ENCODE measurements at regions not wholly inside any gene's neighbourhood (a gene's known extent, or its start where the extent isn't known, plus 50 kb on each side); places are given as distances from the start of the nearest gene placed in this dataset.
"Not testable (repeated sequence)": the region's sequence is repeated elsewhere in the genome, so short reads cannot be mapped to it uniquely, and the experiment has no call there.

GRCh38 chr2:100745604-100746003 is 74.3 kb upstream of the NPAS2 start:
- Histone ChIP-seq H3K27ac (no peak overlapping the region), H3K9ac (ENCODE audit: low read depth in 2 of 2, low read length in 2 of 2) (no peak overlapping the region), H3K4me3 (no peak overlapping the region), H3K9me3 (no peaks in the 10 kb centered on the region), H3K27me3 (no peaks in the 10 kb centered on the region), H3K36me3 (no peaks in the 10 kb centered on the region), H3K4me1 (no peaks in the 10 kb centered on the region)
- no peak for TF ChIP-seq CTCF (IDR thresholded peaks at IDR 0.05)
- intact Hi-C loops (cut with DNase I) = no loop called here
- no peak for DNase-seq

- no peak overlapping the region for H3K4me3 ChIP-seq
- no peak overlapping the region for H3K27ac ChIP-seq
- no peaks in the 10 kb centered on the region for H3K36me3 ChIP-seq
- no peaks in the 10 kb centered on the region for H3K9me3 ChIP-seq
- DNase-seq = no peak
- H3K4me1 ChIP-seq = no peaks in the 10 kb centered on the region
- H3K9ac ChIP-seq (ENCODE audit: low read depth in 2 of 2, low read length in 2 of 2) = no peak overlapping the region
- no peaks in the 10 kb centered on the region for H3K27me3 ChIP-seq
- intact Hi-C loops (cut with DNase I) = no loop called here
- TF ChIP-seq CTCF (IDR thresholded peaks at IDR 0.05) = no peak
Measured at GRCh38 chr2:100747551-100747950, 72.4 kb upstream of the NPAS2 start.

- no peak for DNase-seq
- intact Hi-C loops (cut with DNase I) = no loop called here
- TF ChIP-seq CTCF (IDR thresholded peaks at IDR 0.05) = no peak
- Histone ChIP-seq H3K27ac (no peak overlapping the region), H3K4me3 (no peak overlapping the region), H3K9ac (ENCODE audit: low read depth in 2 of 2, low read length in 2 of 2) (no peak overlapping the region), H3K9me3 (no peaks in the 10 kb centered on the region), H3K27me3 (no peaks in the 10 kb centered on the region), H3K4me1 (no peaks in the 10 kb centered on the region), H3K36me3 (no peaks in the 10 kb centered on the region)
Measured at GRCh38 chr2:100747996-100748615, 71.8 kb upstream of the NPAS2 start.

- DNase-seq = no peak
- Histone ChIP-seq H3K27ac (no peak overlapping the region), H3K27me3 (no peaks in the 10 kb centered on the region), H3K36me3 (no peaks in the 10 kb centered on the region), H3K9ac (ENCODE audit: low read depth in 2 of 2, low read length in 2 of 2) (no peak overlapping the region), H3K4me1 (no peaks in the 10 kb centered on the region), H3K4me3 (no peak overlapping the region), H3K9me3 (no peaks in the 10 kb centered on the region)
- intact Hi-C loops (cut with DNase I) = no loop called here
- TF ChIP-seq CTCF (IDR thresholded peaks at IDR 0.05) = no peak
Measured at GRCh38 chr2:100748673-100749072, 71.3 kb upstream of the NPAS2 start.

GRCh38 chr2:100749771-100750542 is 70.0 kb upstream of the NPAS2 start:
- no peaks in the 10 kb centered on the region for H3K4me1 ChIP-seq
- TF ChIP-seq CTCF (IDR thresholded peaks at IDR 0.05) = no peak
- H3K27ac ChIP-seq = no peak overlapping the region
- intact Hi-C loops (cut with DNase I) = no loop called here
- no peak for DNase-seq
- H3K9me3 ChIP-seq = no peaks in the 10 kb centered on the region
- no peaks in the 10 kb centered on the region for H3K36me3 ChIP-seq
- no peak overlapping the region for H3K9ac ChIP-seq (ENCODE audit: low read depth in 2 of 2, low read length in 2 of 2)
- no peaks in the 10 kb centered on the region for H3K27me3 ChIP-seq
- H3K4me3 ChIP-seq = no peak overlapping the region

GRCh38 chr2:100751871-100752625 is 67.9 kb upstream of the NPAS2 start:
- H3K4me1 ChIP-seq; intact Hi-C loops (cut with DNase I); H3K27me3 ChIP-seq; H3K9ac ChIP-seq (ENCODE audit: low read depth in 2 of 2, low read length in 2 of 2); H3K36me3 ChIP-seq; H3K9me3 ChIP-seq; H3K4me3 ChIP-seq; H3K27ac ChIP-seq; DNase-seq: not testable (repeated sequence)
